SK-N-SH (cell line): ENCODE measurements at regions not wholly inside any gene's neighbourhood (a gene's known extent, or its start where the extent isn't known, plus 50 kb on each side); places are given as distances from the start of the nearest gene placed in this dataset.

Source experiments
- CTCF ChIA-PET: fragments of 300-600, 350-600 bp; formaldehyde crosslinking; extraction: SDS; loops from one replicate; lab custom pipeline; 2021; lab: Yijun Ruan, JAX
- POLR2A ChIA-PET: fragments of 350-600 bp; sonication (Branson Sonifier 250); formaldehyde crosslinking; extraction: SDS; loops from one replicate; lab custom pipeline; 2020; ENCODE audit warnings: antibody characterized with exemption, inconsistent platforms; lab: Yijun Ruan, JAX
- DNase-seq: peaks from one replicate; pipeline ENCODE4 v3.0.0; 2012
- H2AFZ ChIP-seq: fragments of 200-600 bp; sonication (generic); 2 replicates; pipeline ENCODE4 v1.8.1; 2016; ENCODE audit warnings: antibody characterized with exemption, mild to moderate bottlenecking, low read depth
- H3F3A ChIP-seq: fragments of 200-600 bp; sonication (generic); replicated peaks from 2 replicates; pipeline ENCODE3; 2016; ENCODE audit warnings: antibody characterized with exemption, mild to moderate bottlenecking; ENCODE audit not compliant: insufficient read depth
- H3K27ac ChIP-seq, 2 experiments: fragments of 200-500 bp in 1 of 2; fragments of 200-600 bp in 1 of 2; sonication (Bioruptor generic) in 1 of 2; sonication (generic), shearing (Covaris generic) in 1 of 2; 2 replicates each; pipeline versions ENCODE4 v1.5.1 to v1.6.1; 2014 to 2016; ENCODE audit warnings: low read depth in 2 of 2, inconsistent platforms in 1 of 2, low read length in 1 of 2, mild to moderate bottlenecking in 1 of 2, mixed read lengths in 1 of 2
- H3K27me3 ChIP-seq: fragments of 200-600 bp; sonication (generic), shearing (Covaris generic); 2 replicates; pipeline ENCODE4 v1.6.1; 2016; ENCODE audit warnings: mixed run types; ENCODE audit not compliant: insufficient read depth
- H3K36me3 ChIP-seq, 2 experiments: fragments of 200-500 bp in 1 of 2; fragments of 200-600 bp in 1 of 2; sonication (Bioruptor generic) in 1 of 2; sonication (generic) in 1 of 2; replicated peaks in 1 of 2; 2 replicates each; pipeline versions ENCODE3 to v1.5.1; 2014 to 2016; ENCODE audit warnings: low read length in 1 of 2, mild to moderate bottlenecking in 1 of 2; ENCODE audit not compliant: insufficient read depth in 2 of 2, control insufficient read depth in 1 of 2
- H3K4me1 ChIP-seq, 2 experiments: fragments of 200-500 bp in 1 of 2; fragments of 200-600 bp in 1 of 2; sonication (Bioruptor generic) in 1 of 2; sonication (generic), shearing (Covaris generic) in 1 of 2; 2 replicates each; pipeline versions ENCODE4 v1.5.1 to v1.6.1; 2014 to 2016; ENCODE audit warnings: low read depth in 1 of 2, low read length in 1 of 2, mixed run types in 1 of 2; ENCODE audit not compliant: insufficient read depth in 2 of 2, control insufficient read depth in 1 of 2
- H3K4me2 ChIP-seq: fragments of 200-600 bp; sonication (generic), shearing (Covaris generic); 2 replicates; pipeline ENCODE4 v1.6.1; 2017; ENCODE audit warnings: mixed run types
- H3K4me3 ChIP-seq, 2 experiments: fragments of 200-500 bp in 1 of 2; fragments of 200-600 bp in 1 of 2; sonication (Bioruptor generic) in 1 of 2; sonication (generic), shearing (Covaris generic) in 1 of 2; 2 replicates each; pipeline versions ENCODE4 v1.5.1 to v1.8.1; 2014 to 2016; ENCODE audit warnings: low read depth in 2 of 2, inconsistent platforms in 1 of 2, low read length in 1 of 2, mild to moderate bottlenecking in 1 of 2, mixed read lengths in 1 of 2, moderate library complexity in 1 of 2
- H3K79me2 ChIP-seq: fragments of 200-600 bp; sonication (generic); 2 replicates; pipeline ENCODE4 v1.8.1; 2017; ENCODE audit warnings: mild to moderate bottlenecking; ENCODE audit not compliant: insufficient read depth
- H3K9ac ChIP-seq: fragments of 200-600 bp; sonication (generic); 2 replicates; pipeline ENCODE4 v1.6.1; 2017; ENCODE audit warnings: mixed run types
- H3K9me2 ChIP-seq: fragments of 200-600 bp; sonication (generic); 2 replicates; pipeline ENCODE4 v1.6.1; 2017; ENCODE audit warnings: mixed run types
- H3K9me3 ChIP-seq: fragments of 200-600 bp; sonication (generic); 2 replicates; pipeline ENCODE4 v1.6.1; 2017; ENCODE audit warnings: mixed run types, mild to moderate bottlenecking, moderate library complexity
- H4K20me1 ChIP-seq: fragments of 200-600 bp; sonication (generic); 2 replicates; pipeline ENCODE4 v1.6.1; 2017; ENCODE audit warnings: mild to moderate bottlenecking, mixed run types; ENCODE audit not compliant: insufficient read depth
- ELF1 ChIP-seq: IDR thresholded peaks from 2 replicates; pipeline ENCODE4 v1.4.0; 2012
- EP300 ChIP-seq, 2 experiments: IDR thresholded peaks; 2 replicates each; pipeline versions ENCODE4 v1.4.0 to v1.6.1; 2012; ENCODE audit warnings: borderline replicate concordance in 1 of 2, low read depth in 1 of 2, low read length in 1 of 2
- EZH2phosphoT487 ChIP-seq: fragments of 200-600 bp; sonication (generic); IDR thresholded peaks from 2 replicates; pipeline ENCODE4 v1.6.1; 2017; ENCODE audit warnings: low read depth, mixed run types, mild to moderate bottlenecking, antibody characterized with exemption, moderate library complexity, borderline replicate concordance
- FOXM1 ChIP-seq: IDR thresholded peaks from 2 replicates; pipeline ENCODE4 v1.4.0; 2012; ENCODE audit warnings: low read depth, mild to moderate bottlenecking
- JUND ChIP-seq: IDR thresholded peaks from 2 replicates; pipeline ENCODE4 v1.4.0; 2012
- RCOR1 ChIP-seq: fragments of 150-350 bp; IDR thresholded peaks from 2 replicates; pipeline ENCODE4 v1.6.1; 2017; ENCODE audit warnings: antibody characterized with exemption, low read length
- RFX5 ChIP-seq: IDR thresholded peaks from 2 replicates; pipeline ENCODE4 v1.6.1; 2012; ENCODE audit warnings: mild to moderate bottlenecking, improper control_type of control experiment, low read length
- RXRA ChIP-seq: IDR thresholded peaks from 2 replicates; pipeline ENCODE4 v1.4.0; 2012; ENCODE audit warnings: low read depth, mild to moderate bottlenecking, borderline replicate concordance
- SIN3A ChIP-seq: IDR thresholded peaks from 2 replicates; pipeline ENCODE4 v1.6.1; 2012; ENCODE audit warnings: low read depth, mild to moderate bottlenecking, low read length, moderate library complexity, borderline replicate concordance
- YY1 ChIP-seq: IDR thresholded peaks from 2 replicates; pipeline ENCODE4 v1.4.0; 2012; ENCODE audit warnings: low read depth, mild to moderate bottlenecking
- WGBS: methylation state at CpG from one replicate; pipeline ENCODE4 v1.1.6; 2017; ENCODE audit warnings: low lambda C conversion rate; 5-methylcytosine and 5-hydroxymethylcytosine counted together
- TF ChIP-seq, protein P1 (sequence below): fragments of 200-600 bp; sonication (generic); IDR thresholded peaks from 2 replicates; pipeline ENCODE4 v1.6.1; 2017; ENCODE audit warnings: antibody characterized with exemption, mild to moderate bottlenecking, moderate library complexity
- TF ChIP-seq, protein P2 (sequence below): IDR thresholded peaks from 2 replicates; pipeline ENCODE4 v1.6.1; 2012; ENCODE audit warnings: mild to moderate bottlenecking, low read depth, low read length, moderate library complexity
- TF ChIP-seq, protein P3 (sequence below): IDR thresholded peaks from 2 replicates; pipeline ENCODE4; 2012
- TF ChIP-seq, protein P4 (sequence below): IDR thresholded peaks from 2 replicates; pipeline ENCODE4 v1.4.0; 2012; ENCODE audit warnings: low read depth, borderline replicate concordance

DNA sequence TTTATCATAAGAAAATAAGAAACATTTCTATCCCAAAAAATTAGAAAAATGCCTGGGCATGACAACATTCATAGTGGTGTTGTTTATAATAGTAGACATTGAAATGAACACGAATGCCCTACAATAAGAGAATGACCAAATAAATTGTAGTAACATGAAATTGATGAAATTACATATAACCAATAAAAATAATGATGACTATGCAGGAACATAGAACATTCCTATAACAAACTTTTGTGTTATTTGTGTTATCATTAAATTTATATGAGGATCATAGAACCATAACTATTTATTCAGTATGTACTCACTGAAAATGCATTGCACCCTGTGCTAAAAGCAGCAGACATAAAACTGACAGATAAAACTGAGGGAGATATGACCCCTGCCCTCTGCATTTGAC is 399.7 kb downstream of the CBLN4 start:
- H3K9ac ChIP-seq = no peak overlapping the region
- H4K20me1 ChIP-seq = no peaks in the 10 kb centered on the region
- no peak for DNase-seq
- H3K4me2 ChIP-seq = no peak overlapping the region
- H3K9me2 ChIP-seq = no peaks in the 10 kb centered on the region
- 6% methylated on average over 1 of the region's 1 CpG for WGBS
- H3K36me3 ChIP-seq = no peaks in the 10 kb centered on the region
- POLR2A ChIA-PET = no interaction called here
- no peaks in the 10 kb centered on the region for H3K4me1 ChIP-seq
- H3K4me3 ChIP-seq = no peak overlapping the region
- no peaks in the 10 kb centered on the region for H3K9me3 ChIP-seq
- TF ChIP-seq RCOR1 (no peak), ELF1 (no peak), EZH2phosphoT487 (no peak), YY1 (no peak), FOXM1 (no peak), RXRA (no peak), EP300 (IDR thresholded peaks at IDR 0.05; ENCODE audit: borderline replicate concordance in 1 of 2, low read depth in 1 of 2, low read length in 1 of 2) (no peak), JUND (no peak), SIN3A (no peak), RFX5 (no peak)
- TF ChIP-seq, protein P1, sequence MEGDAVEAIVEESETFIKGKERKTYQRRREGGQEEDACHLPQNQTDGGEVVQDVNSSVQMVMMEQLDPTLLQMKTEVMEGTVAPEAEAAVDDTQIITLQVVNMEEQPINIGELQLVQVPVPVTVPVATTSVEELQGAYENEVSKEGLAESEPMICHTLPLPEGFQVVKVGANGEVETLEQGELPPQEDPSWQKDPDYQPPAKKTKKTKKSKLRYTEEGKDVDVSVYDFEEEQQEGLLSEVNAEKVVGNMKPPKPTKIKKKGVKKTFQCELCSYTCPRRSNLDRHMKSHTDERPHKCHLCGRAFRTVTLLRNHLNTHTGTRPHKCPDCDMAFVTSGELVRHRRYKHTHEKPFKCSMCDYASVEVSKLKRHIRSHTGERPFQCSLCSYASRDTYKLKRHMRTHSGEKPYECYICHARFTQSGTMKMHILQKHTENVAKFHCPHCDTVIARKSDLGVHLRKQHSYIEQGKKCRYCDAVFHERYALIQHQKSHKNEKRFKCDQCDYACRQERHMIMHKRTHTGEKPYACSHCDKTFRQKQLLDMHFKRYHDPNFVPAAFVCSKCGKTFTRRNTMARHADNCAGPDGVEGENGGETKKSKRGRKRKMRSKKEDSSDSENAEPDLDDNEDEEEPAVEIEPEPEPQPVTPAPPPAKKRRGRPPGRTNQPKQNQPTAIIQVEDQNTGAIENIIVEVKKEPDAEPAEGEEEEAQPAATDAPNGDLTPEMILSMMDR = no peak
- TF ChIP-seq, protein P2, sequence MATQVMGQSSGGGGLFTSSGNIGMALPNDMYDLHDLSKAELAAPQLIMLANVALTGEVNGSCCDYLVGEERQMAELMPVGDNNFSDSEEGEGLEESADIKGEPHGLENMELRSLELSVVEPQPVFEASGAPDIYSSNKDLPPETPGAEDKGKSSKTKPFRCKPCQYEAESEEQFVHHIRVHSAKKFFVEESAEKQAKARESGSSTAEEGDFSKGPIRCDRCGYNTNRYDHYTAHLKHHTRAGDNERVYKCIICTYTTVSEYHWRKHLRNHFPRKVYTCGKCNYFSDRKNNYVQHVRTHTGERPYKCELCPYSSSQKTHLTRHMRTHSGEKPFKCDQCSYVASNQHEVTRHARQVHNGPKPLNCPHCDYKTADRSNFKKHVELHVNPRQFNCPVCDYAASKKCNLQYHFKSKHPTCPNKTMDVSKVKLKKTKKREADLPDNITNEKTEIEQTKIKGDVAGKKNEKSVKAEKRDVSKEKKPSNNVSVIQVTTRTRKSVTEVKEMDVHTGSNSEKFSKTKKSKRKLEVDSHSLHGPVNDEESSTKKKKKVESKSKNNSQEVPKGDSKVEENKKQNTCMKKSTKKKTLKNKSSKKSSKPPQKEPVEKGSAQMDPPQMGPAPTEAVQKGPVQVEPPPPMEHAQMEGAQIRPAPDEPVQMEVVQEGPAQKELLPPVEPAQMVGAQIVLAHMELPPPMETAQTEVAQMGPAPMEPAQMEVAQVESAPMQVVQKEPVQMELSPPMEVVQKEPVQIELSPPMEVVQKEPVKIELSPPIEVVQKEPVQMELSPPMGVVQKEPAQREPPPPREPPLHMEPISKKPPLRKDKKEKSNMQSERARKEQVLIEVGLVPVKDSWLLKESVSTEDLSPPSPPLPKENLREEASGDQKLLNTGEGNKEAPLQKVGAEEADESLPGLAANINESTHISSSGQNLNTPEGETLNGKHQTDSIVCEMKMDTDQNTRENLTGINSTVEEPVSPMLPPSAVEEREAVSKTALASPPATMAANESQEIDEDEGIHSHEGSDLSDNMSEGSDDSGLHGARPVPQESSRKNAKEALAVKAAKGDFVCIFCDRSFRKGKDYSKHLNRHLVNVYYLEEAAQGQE = no peak
- TF ChIP-seq, protein P3, sequence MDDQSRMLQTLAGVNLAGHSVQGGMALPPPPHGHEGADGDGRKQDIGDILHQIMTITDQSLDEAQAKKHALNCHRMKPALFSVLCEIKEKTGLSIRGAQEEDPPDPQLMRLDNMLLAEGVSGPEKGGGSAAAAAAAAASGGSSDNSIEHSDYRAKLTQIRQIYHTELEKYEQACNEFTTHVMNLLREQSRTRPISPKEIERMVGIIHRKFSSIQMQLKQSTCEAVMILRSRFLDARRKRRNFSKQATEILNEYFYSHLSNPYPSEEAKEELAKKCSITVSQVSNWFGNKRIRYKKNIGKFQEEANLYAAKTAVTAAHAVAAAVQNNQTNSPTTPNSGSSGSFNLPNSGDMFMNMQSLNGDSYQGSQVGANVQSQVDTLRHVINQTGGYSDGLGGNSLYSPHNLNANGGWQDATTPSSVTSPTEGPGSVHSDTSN = no peak
- TF ChIP-seq, protein P4, sequence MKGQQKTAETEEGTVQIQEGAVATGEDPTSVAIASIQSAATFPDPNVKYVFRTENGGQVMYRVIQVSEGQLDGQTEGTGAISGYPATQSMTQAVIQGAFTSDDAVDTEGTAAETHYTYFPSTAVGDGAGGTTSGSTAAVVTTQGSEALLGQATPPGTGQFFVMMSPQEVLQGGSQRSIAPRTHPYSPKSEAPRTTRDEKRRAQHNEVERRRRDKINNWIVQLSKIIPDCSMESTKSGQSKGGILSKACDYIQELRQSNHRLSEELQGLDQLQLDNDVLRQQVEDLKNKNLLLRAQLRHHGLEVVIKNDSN = no peak
- TF ChIP-seq, all 33 proteins: peak for 0
- no peak overlapping the region for H2AFZ ChIP-seq
- no peaks in the 10 kb centered on the region for H3F3A ChIP-seq
- CTCF ChIA-PET = no interaction called here
- no peaks in the 10 kb centered on the region for H3K27me3 ChIP-seq
- no peaks in the 10 kb centered on the region for H3K79me2 ChIP-seq
- no peak overlapping the region; a peak in 1 of 4 replicates for H3K27ac ChIP-seq
